HEK293T (cell line): ENCODE measurements at regions not wholly inside any gene's neighbourhood (a gene's known extent, or its start where the extent isn't known, plus 50 kb on each side); places are given as distances from the start of the nearest gene placed in this dataset.

Experiments
- CTCF ChIA-PET: fragments of 350-600 bp; formaldehyde crosslinking; extraction: SDS; loops from one replicate; lab custom pipeline; 2021; ENCODE audit warnings: antibody characterized with exemption, inconsistent platforms; lab: Yijun Ruan, JAX
- POLR2A ChIA-PET: fragments of 350-600 bp; formaldehyde crosslinking; extraction: SDS; loops from one replicate; lab custom pipeline; 2020; ENCODE audit warnings: antibody characterized with exemption, inconsistent platforms; lab: Yijun Ruan, JAX
- DNase-seq: peaks from one replicate; pipeline ENCODE4 v3.0.0; 2012; ENCODE audit warnings: mixed read lengths; ENCODE audit errors: extremely low spot score
- ARNT ChIP-seq: fragments of 450-650 bp; IDR thresholded peaks from 2 replicates; pipeline ENCODE4 v1.6.1; 2017; ENCODE audit warnings: mild to moderate bottlenecking
- BHLHE40 ChIP-seq: fragments of 450-650 bp; IDR thresholded peaks from 2 replicates; pipeline ENCODE4 v1.6.1; 2016; ENCODE audit warnings: mild to moderate bottlenecking, moderate library complexity, borderline replicate concordance
- CTBP1 ChIP-seq: fragments of 450-650 bp; IDR thresholded peaks from 2 replicates; pipeline ENCODE4 v1.6.1; 2016; ENCODE audit warnings: borderline replicate concordance
- ELF4 ChIP-seq: fragments of 450-650 bp; IDR thresholded peaks from 2 replicates; pipeline ENCODE4 v1.6.1; 2017; ENCODE audit warnings: antibody characterized with exemption
- FOXA1 ChIP-seq: fragments of 450-650 bp; IDR thresholded peaks from 2 replicates; pipeline ENCODE4 v1.6.1; 2016; ENCODE audit warnings: mild to moderate bottlenecking
- FOXK2 ChIP-seq: fragments of 450-650 bp; IDR thresholded peaks from 2 replicates; pipeline ENCODE4 v1.6.1; 2016; ENCODE audit warnings: mild to moderate bottlenecking
- FOXM1 ChIP-seq: fragments of 450-650 bp; IDR thresholded peaks from 2 replicates; pipeline ENCODE4 v1.6.1; 2017; ENCODE audit warnings: mild to moderate bottlenecking, borderline replicate concordance
- HDGF ChIP-seq: fragments of 450-650 bp; IDR thresholded peaks from 2 replicates; pipeline ENCODE4 v1.6.1; 2017; ENCODE audit warnings: antibody characterized with exemption, borderline replicate concordance
- L3MBTL2 ChIP-seq: fragments of 450-650 bp; conservative IDR thresholded peaks from 2 replicates; pipeline ENCODE4 v1.6.1; 2016; ENCODE audit warnings: mild to moderate bottlenecking
- LEF1 ChIP-seq: fragments of 450-650 bp; IDR thresholded peaks from 2 replicates; pipeline ENCODE4 v1.6.1; 2017; ENCODE audit warnings: mild to moderate bottlenecking, borderline replicate concordance
- NFRKB ChIP-seq: fragments of 450-650 bp; IDR thresholded peaks from 2 replicates; pipeline ENCODE4 v1.6.1; 2016; ENCODE audit warnings: mild to moderate bottlenecking, moderate library complexity
- PKNOX1 ChIP-seq: fragments of 450-650 bp; IDR thresholded peaks from 2 replicates; pipeline ENCODE4 v1.6.1; 2016
- SP1 ChIP-seq: fragments of 450-650 bp; IDR thresholded peaks from 2 replicates; pipeline ENCODE4 v1.6.1; 2017
- SUZ12 ChIP-seq: fragments of 450-650 bp; IDR thresholded peaks from 2 replicates; pipeline ENCODE4 v1.6.1; 2016; ENCODE audit warnings: mild to moderate bottlenecking
- TARDBP ChIP-seq: fragments of 450-650 bp; IDR thresholded peaks from 2 replicates; pipeline ENCODE4 v1.6.1; 2016
- ZNF384 ChIP-seq: fragments of 450-650 bp; IDR thresholded peaks from 2 replicates; pipeline ENCODE4 v1.6.1; 2016

GRCh38 chr5:126074538-126074937 is 348.7 kb upstream of the GRAMD2B start:
- TF ChIP-seq HDGF (no peak), SUZ12 (no peak), TARDBP (no peak), BHLHE40 (no peak)
- ChIA-PET POLR2A (no interaction called here), CTCF (no interaction called here)
- DNase-seq: no peak

GRCh38 chr5:126079266-126079665 is 343.9 kb upstream of the GRAMD2B start:
- POLR2A ChIA-PET: no interaction called here
- TF ChIP-seq FOXK2: no peak
- no peak for TF ChIP-seq HDGF
- TF ChIP-seq SUZ12: no peak
- TF ChIP-seq SP1: no peak
- no peak for TF ChIP-seq CTBP1
- no peak for TF ChIP-seq ARNT
- no peak for TF ChIP-seq FOXA1
- CTCF ChIA-PET: no interaction called here
- DNase-seq: no peak

- POLR2A ChIA-PET: no interaction called here
- TF ChIP-seq ELF4 (no peak), PKNOX1 (no peak), ZNF384 (no peak), L3MBTL2 (no peak), LEF1 (no peak), FOXM1 (no peak), TARDBP (no peak), FOXK2 (no peak), SP1 (no peak), SUZ12 (no peak), HDGF (no peak)
- no peak for DNase-seq
- CTCF ChIA-PET: no interaction called here
Observed at GRCh38 chr5:126081209-126081608, 342.0 kb upstream of the GRAMD2B start.

DNA sequence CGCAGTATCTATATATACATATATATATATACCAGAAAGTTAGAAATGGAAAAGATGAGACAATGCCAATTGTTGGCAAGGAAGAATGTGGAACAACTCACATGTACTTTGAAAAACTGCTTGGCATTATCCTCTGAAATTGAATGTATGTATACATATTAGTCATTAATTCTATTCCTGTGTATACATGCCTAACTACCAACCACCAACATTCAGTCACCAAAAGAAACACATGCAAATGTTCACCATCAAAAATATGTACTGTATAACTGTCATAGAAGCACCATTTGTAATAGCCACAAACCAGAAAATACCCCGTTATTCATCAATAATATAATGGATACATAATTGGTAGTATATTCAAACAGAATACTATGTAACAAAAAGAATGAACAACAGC is 330.2 kb upstream of the GRAMD2B start:
- CTCF ChIA-PET: no interaction called here
- no peak for TF ChIP-seq ELF4
- TF ChIP-seq FOXM1: no peak
- TF ChIP-seq LEF1: no peak
- TF ChIP-seq SP1: no peak
- no peak for TF ChIP-seq CTBP1
- no peak for TF ChIP-seq NFRKB
- no peak for TF ChIP-seq L3MBTL2
- no peak for TF ChIP-seq TARDBP
- no peak for TF ChIP-seq PKNOX1
- no peak for TF ChIP-seq FOXK2
- TF ChIP-seq ARNT: no peak
- no peak for DNase-seq
- POLR2A ChIA-PET: no interaction called here

DNA sequence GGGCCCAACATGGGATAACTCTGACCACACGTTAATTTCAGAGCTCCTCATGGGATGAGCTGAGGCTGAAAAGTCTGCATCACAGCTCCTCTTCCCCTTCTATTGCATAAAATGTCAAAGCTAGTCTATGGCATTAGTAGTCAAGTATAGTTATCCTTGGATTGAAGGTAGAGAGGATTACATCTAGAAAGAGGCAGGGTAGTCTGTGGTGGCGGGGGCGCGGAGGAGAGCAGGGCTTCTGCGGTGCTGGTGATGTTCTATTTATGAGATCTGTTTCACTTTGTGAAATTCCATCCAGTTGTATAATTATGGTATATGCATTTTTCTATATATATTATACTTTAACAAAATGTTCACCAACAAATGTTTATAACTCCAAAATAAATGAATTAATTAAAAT is 329.5 kb upstream of the GRAMD2B start:
- CTCF ChIA-PET: no interaction called here

DNA sequence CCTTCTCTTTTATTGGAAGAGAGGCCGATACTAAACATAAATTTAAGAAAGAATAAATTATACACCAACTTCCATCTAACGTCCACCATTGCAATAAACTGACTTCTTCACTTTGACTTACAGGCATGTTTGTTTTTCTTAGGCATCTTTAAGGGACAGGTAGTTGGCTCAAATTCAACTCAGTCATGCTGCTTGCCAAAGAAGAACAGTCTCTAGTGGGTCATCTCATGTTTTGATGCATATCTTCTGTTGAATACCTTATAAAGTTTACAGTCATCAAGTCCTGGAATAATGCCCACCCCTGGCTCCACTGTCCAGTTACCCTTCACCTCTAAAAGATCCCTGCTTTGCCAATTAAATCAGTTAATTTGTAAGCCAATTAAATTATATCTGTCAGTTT is 328.2 kb upstream of the GRAMD2B start:
- POLR2A ChIA-PET: no interaction called here
- no peak for DNase-seq
- TF ChIP-seq HDGF (no peak), FOXK2 (no peak), NFRKB (no peak), FOXM1 (no peak), TARDBP (no peak), CTBP1 (no peak), SP1 (no peak), ZNF384 (no peak)
- CTCF ChIA-PET: no interaction called here

More for the DNA sequence above, 329.5 kb upstream of the GRAMD2B start:
- POLR2A ChIA-PET: no interaction called here
- no peak for DNase-seq
- TF ChIP-seq ZNF384 (no peak), HDGF (no peak), PKNOX1 (no peak), NFRKB (no peak), SP1 (no peak), ELF4 (no peak), FOXK2 (no peak)

- TF ChIP-seq HDGF (no peak), SUZ12 (no peak), TARDBP (no peak), ARNT (no peak), L3MBTL2 (no peak), BHLHE40 (no peak), ZNF384 (no peak), SP1 (no peak), FOXK2 (no peak), PKNOX1 (no peak), CTBP1 (no peak), NFRKB (no peak), FOXA1 (no peak)
- no peak for DNase-seq
- POLR2A ChIA-PET: no interaction called here
- CTCF ChIA-PET: no interaction called here
Observed at GRCh38 chr5:126096442-126097006, 326.7 kb upstream of the GRAMD2B start.
